ENCODE measurements at regions not wholly inside any gene's neighbourhood (a gene's known extent, or its start where the extent isn't known, plus 50 kb on each side); places are given as distances from the start of the nearest gene placed in this dataset.

- ATAC-seq: no peak
Observed at GRCh38 chr13:111480976-111481375, 160.5 kb downstream of the TEX29 start.

DNA sequence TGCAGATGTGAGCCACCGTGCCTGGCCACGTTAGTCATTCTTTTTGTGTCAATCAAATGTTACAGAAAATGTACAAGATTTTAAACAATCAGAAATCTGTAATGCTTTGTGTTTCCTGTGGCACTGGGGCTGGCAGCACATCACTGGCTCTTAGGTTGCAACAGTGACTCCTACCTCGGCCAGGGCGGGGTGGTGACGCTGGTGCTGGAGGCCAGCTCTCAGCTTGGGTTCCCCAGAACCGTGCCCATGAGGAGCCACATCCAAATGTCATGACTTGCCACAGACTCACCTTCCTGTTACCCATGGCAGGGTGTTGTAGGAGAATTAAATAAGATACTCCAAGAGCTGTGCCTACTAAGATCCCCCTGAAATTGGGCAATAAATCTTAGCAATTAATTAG is 161.7 kb downstream of the TEX29 start:
- intact Hi-C loops (cut with DNase I): no loop called here
- peaks cover 0 to 20% (median 0%) of the 10 kb centered on the region in 9 donors for H3K27me3 ChIP-seq
- no peaks in the 10 kb centered on the region for H3K36me3 ChIP-seq
- H3K27ac ChIP-seq: no peak overlapping the region
- ATAC-seq: no peak
- WGBS, 4 donors: 80 to 89% (median 88%) methylated on average over 6 of the region's 6 CpGs
- H3K9me3 ChIP-seq: peaks cover 0 to 16% (median 12%) of the 10 kb centered on the region in 12 donors
- TF ChIP-seq POLR2A (IDR thresholded peaks at IDR 0.05) (no peak), CTCF (IDR thresholded peaks at IDR 0.05) (no peak)
- H3K4me3 ChIP-seq: no peak overlapping the region
- H3K4me1 ChIP-seq: no peaks in the 10 kb centered on the region
- no peak for DNase-seq

More at GRCh38 chr13:111480976-111481375, 160.5 kb downstream of the TEX29 start:
- WGBS, 4 donors: 38 to 45% (median 44%) methylated on average over 11 of the region's 11 CpGs
- Histone ChIP-seq H3K27me3 (peaks cover 0 to 20% (median 0%) of the 10 kb centered on the region in 9 donors), H3K36me3 (no peaks in the 10 kb centered on the region), H3K27ac (no peak overlapping the region), H3K4me3 (no peak overlapping the region), H3K4me1 (no peaks in the 10 kb centered on the region), H3K9me3 (peaks cover 0 to 5% (median under 1%) of the 10 kb centered on the region in 12 donors)
- TF ChIP-seq CTCF (IDR thresholded peaks at IDR 0.05): no peak
- no peak for TF ChIP-seq POLR2A (IDR thresholded peaks at IDR 0.05)
- intact Hi-C loops (cut with DNase I): no loop called here
- DNase-seq: no peak

DNA sequence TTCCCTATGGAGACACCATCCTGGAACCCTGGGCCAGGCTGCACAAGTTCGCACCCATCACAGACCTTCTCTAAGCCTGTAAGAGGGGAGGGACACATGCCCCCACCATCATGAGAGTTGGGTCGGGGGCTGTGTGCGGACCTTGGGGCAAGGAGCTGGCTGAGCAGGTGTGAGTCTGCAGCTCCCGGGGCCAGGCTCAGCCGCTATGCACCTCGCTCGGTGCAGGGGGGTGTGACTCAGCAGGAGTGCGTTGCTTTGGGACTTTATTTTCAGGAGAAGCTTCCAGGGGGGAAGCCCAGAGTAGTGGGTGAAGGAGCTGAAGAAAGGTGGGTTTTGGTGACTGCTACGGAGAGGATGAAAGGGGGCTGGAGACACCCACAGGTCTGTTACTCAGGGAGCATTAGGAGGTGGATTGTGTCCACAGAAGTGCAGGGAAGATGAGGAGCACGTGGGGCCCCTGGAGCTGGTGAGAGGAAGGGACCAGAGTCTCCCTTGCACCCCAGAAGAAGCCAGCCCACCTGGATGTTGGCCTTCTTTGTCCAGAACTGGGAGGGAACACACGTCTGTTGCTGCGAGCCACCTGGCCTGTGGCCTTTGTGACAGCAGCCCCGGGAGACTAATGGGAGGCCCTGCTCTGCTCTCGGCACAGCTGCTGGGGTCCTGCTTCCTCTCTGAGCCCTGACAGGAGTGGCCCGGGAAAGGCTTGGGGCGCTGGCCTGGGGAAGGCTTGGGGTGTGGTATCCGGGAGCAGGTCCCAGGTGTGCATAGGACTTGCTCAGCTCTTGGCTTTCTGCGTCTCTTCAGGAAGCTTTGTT is 162.6 kb downstream of the TEX29 start:
- Histone ChIP-seq H3K4me1 (no peaks in the 10 kb centered on the region), H3K27me3 (peaks cover 0 to 20% (median 0%) of the 10 kb centered on the region in 9 donors), H3K36me3 (no peaks in the 10 kb centered on the region), H3K4me3 (no peak overlapping the region), H3K9me3 (peaks cover 0 to 25% (median 18%) of the 10 kb centered on the region in 12 donors), H3K27ac (no peak overlapping the region)
- intact Hi-C loops (cut with DNase I): no loop called here
- no peak for TF ChIP-seq POLR2A (IDR thresholded peaks at IDR 0.05)
- no peak for TF ChIP-seq CTCF (IDR thresholded peaks at IDR 0.05)
- no peak for DNase-seq
- ATAC-seq: no peak
- WGBS, 4 donors: 79 to 88% (median 84%) methylated on average over 14 to 18 of the region's 18 CpGs

- no peak for ATAC-seq
- WGBS, 4 donors: 80 to 90% (median 90%) methylated on average over 7 of the region's 7 CpGs
- Histone ChIP-seq H3K4me3 (no peak overlapping the region), H3K9me3 (peaks cover 0 to 31% (median 18%) of the 10 kb centered on the region in 12 donors), H3K27ac (no peak overlapping the region), H3K27me3 (peaks cover 0 to 20% (median 0%) of the 10 kb centered on the region in 9 donors), H3K36me3 (no peaks in the 10 kb centered on the region), H3K4me1 (no peaks in the 10 kb centered on the region)
- TF ChIP-seq POLR2A (IDR thresholded peaks at IDR 0.05) (no peak), CTCF (IDR thresholded peaks at IDR 0.05) (no peak)
- intact Hi-C loops (cut with DNase I): no loop called here
- no peak for DNase-seq
Observed at GRCh38 chr13:111483621-111483987, 163.2 kb downstream of the TEX29 start.
